Activated effector memory CD4-positive, alpha-beta T cell treated with anti-CD3 and anti-CD28 coated beads, Interleukin-2, amount 50 U/mL, for 16 hours (primary cell): ENCODE measurements at regions not wholly inside any gene's neighbourhood (a gene's known extent, or its start where the extent isn't known, plus 50 kb on each side); places are given as distances from the start of the nearest gene placed in this dataset.

Experiments used
- DNase-seq: peaks from one replicate; pipeline ENCODE4 v3.0.0-alpha.2; 2020

- no peak for DNase-seq
These were observed 663.4 kb downstream of the SLC16A7 start for GRCh38 chr12:60259225-60259624.

GRCh38 chr12:60262378-60262777 is 666.5 kb downstream of the SLC16A7 start:
- DNase-seq, result no peak

- DNase-seq, result no peak
These were observed 667.3 kb downstream of the SLC16A7 start for GRCh38 chr12:60263161-60263560.

GRCh38 chr12:60263836-60264493 is 668.1 kb downstream of the SLC16A7 start:
- DNase-seq, result no peak

- no peak for DNase-seq
These were observed 669.9 kb downstream of the SLC16A7 start for GRCh38 chr12:60265741-60266140.

GRCh38 chr12:60266381-60266852 is 670.6 kb downstream of the SLC16A7 start:
- no peak for DNase-seq

GRCh38 chr12:60269611-60270269 is 673.9 kb downstream of the SLC16A7 start:
- no peak for DNase-seq

GRCh38 chr12:60271816-60272215 is 676.0 kb downstream of the SLC16A7 start:
- no peak for DNase-seq

- DNase-seq, result no peak
These were observed 682.4 kb downstream of the SLC16A7 start for GRCh38 chr12:60278209-60278608.

- no peak for DNase-seq
These were observed 683.4 kb downstream of the SLC16A7 start for GRCh38 chr12:60279221-60279620.

GRCh38 chr12:60281522-60281921 is 685.7 kb downstream of the SLC16A7 start:
- no peak for DNase-seq

GRCh38 chr12:60290532-60290931 is 694.7 kb downstream of the SLC16A7 start:
- DNase-seq, result no peak

GRCh38 chr12:60308366-60308991 is 712.6 kb downstream of the SLC16A7 start:
- DNase-seq, result no peak

- no peak for DNase-seq
These were observed 716.1 kb downstream of the SLC16A7 start for GRCh38 chr12:60311940-60312339.

- DNase-seq, result no peak
These were observed 721.5 kb downstream of the SLC16A7 start for GRCh38 chr12:60317361-60317760.

GRCh38 chr12:60324746-60325145 is 728.9 kb downstream of the SLC16A7 start:
- no peak for DNase-seq

- DNase-seq, result no peak
These were observed 737.6 kb downstream of the SLC16A7 start for GRCh38 chr12:60333461-60333860.

GRCh38 chr12:60335745-60336144 is 739.9 kb downstream of the SLC16A7 start:
- DNase-seq, result no peak

GRCh38 chr12:60337839-60338549 is 742.2 kb downstream of the SLC16A7 start:
- no peak for DNase-seq

- no peak for DNase-seq
These were observed 749.6 kb downstream of the SLC16A7 start for GRCh38 chr12:60345442-60345841.

GRCh38 chr12:60349232-60349978 is 753.6 kb downstream of the SLC16A7 start:
- DNase-seq, result no peak

GRCh38 chr12:60387356-60387755 is 791.5 kb downstream of the SLC16A7 start:
- no peak for DNase-seq

GRCh38 chr12:60391051-60391450 is 795.2 kb downstream of the SLC16A7 start:
- DNase-seq, result no peak
